OCI-LY3 (cell line): ENCODE measurements at regions not wholly inside any gene's neighbourhood (a gene's known extent, or its start where the extent isn't known, plus 50 kb on each side); places are given as distances from the start of the nearest gene placed in this dataset.

Source experiments
- H2AFZ ChIP-seq: fragments of 200-600, 300-600 bp; shearing (Covaris generic); 2 replicates; pipeline ENCODE4 v1.6.0; 2014; ENCODE audit warnings: antibody characterized with exemption, low read depth, low read length
- H3K27ac ChIP-seq: fragments of 200-600, 300-600 bp; sonication (generic); 2 replicates; pipeline ENCODE4 v1.5.1; 2014; ENCODE audit warnings: mild to moderate bottlenecking, low read length, moderate library complexity, mixed read lengths
- H3K27me3 ChIP-seq: fragments of 200-600, 300-600 bp; sonication (generic); 2 replicates; pipeline ENCODE4 v1.6.1; 2014; ENCODE audit warnings: low read depth, low read length, mixed read lengths
- H3K36me3 ChIP-seq: fragments of 200-600, 300-600 bp; sonication (generic); replicated peaks from 2 replicates; pipeline ENCODE3; 2014; ENCODE audit warnings: low read depth, low read length, mixed read lengths
- H3K4me1 ChIP-seq: fragments of 300-600, 200-600 bp; sonication (generic); 2 replicates; pipeline ENCODE4 v1.6.1; 2014; ENCODE audit warnings: low read length, mixed read lengths
- H3K4me2 ChIP-seq: fragments of 200-600, 300-600 bp; sonication (generic); 2 replicates; pipeline ENCODE4 v1.6.1; 2014; ENCODE audit warnings: low read length, mixed read lengths
- H3K4me3 ChIP-seq: fragments of 300-600, 200-600 bp; sonication (generic); 2 replicates; pipeline ENCODE4 v1.5.1; 2014; ENCODE audit warnings: antibody characterized with exemption, mild to moderate bottlenecking, low read length, moderate library complexity
- H3K79me2 ChIP-seq: fragments of 300-600, 200-600 bp; shearing (Covaris generic); 2 replicates; pipeline ENCODE4 v1.6.1; 2014; ENCODE audit warnings: mild to moderate bottlenecking, low read length, mixed read lengths
- H3K9ac ChIP-seq: fragments of 300-600, 200-600 bp; shearing (Covaris generic); 2 replicates; pipeline ENCODE4 v1.6.0; 2014; ENCODE audit warnings: mild to moderate bottlenecking, low read length, moderate library complexity
- H3K9me3 ChIP-seq: fragments of 200-600, 300-600 bp; shearing (Covaris generic); 2 replicates; pipeline ENCODE4 v1.6.1; 2014; ENCODE audit warnings: low read length, mixed read lengths; ENCODE audit not compliant: insufficient read depth
- H4K20me1 ChIP-seq: fragments of 200-600, 300-600 bp; sonication (generic); 2 replicates; pipeline ENCODE4 v1.6.1; 2016; ENCODE audit warnings: low read length, mixed read lengths; ENCODE audit not compliant: insufficient read depth
- CTCF ChIP-seq: fragments of 200-600, 300-600 bp; sonication (generic); IDR thresholded peaks from 2 replicates; pipeline ENCODE4 v1.5.1; 2014; ENCODE audit warnings: antibody characterized with exemption, low read length, low read depth
- EZH2phosphoT487 ChIP-seq: fragments of 200-600 bp; shearing (Covaris generic); IDR thresholded peaks from 2 replicates; pipeline ENCODE4 v1.6.1; 2018; ENCODE audit warnings: antibody characterized with exemption, mixed run types, low read depth

- peaks cover 2% of the 10 kb centered on the region for H3K36me3 ChIP-seq
- peak overlapping the region; percentile 68 for H3K4me2 ChIP-seq
- H3K27me3 ChIP-seq: peaks cover 34% of the 10 kb centered on the region
- no peak overlapping the region for H2AFZ ChIP-seq
- TF ChIP-seq CTCF: no peak
- TF ChIP-seq EZH2phosphoT487: no peak
- H3K27ac ChIP-seq: no peak overlapping the region
- H3K9me3 ChIP-seq: peaks cover 4% of the 10 kb centered on the region; the same call in 1 of the 2 replicates
- no peak overlapping the region for H3K9ac ChIP-seq
- H3K79me2 ChIP-seq: no peaks in the 10 kb centered on the region
- H3K4me3 ChIP-seq: peak overlapping the region; percentile 45
- H4K20me1 ChIP-seq: no peaks in the 10 kb centered on the region
- peaks cover 25% of the 10 kb centered on the region for H3K4me1 ChIP-seq
Measured at GRCh38 chr3:193902607-193903511, 233.1 kb upstream of the HES1 start.

GRCh38 chr3:193903512-193903817, 232.5 kb upstream of the HES1 start:
- Histone ChIP-seq H2AFZ (0 out of 2 replicates have a peak overlapping the region, but pooled peaks have one; percentile 22), H4K20me1 (no peaks in the 10 kb centered on the region), H3K9me3 (peaks cover 11% of the 10 kb centered on the region), H3K79me2 (no peaks in the 10 kb centered on the region), H3K27ac (no peak overlapping the region), H3K4me3 (peak overlapping the region; percentile 45), H3K9ac (peak overlapping the region; percentile 7; the same call in 1 of the 2 replicates), H3K36me3 (peaks cover 8% of the 10 kb centered on the region), H3K27me3 (peaks cover 34% of the 10 kb centered on the region), H3K4me1 (peaks cover 25% of the 10 kb centered on the region), H3K4me2 (peak overlapping the region; percentile 68)
- TF ChIP-seq EZH2phosphoT487: no peak
- TF ChIP-seq CTCF: no peak

GRCh38 chr3:193903966-193904365, 232.0 kb upstream of the HES1 start:
- H3K27ac ChIP-seq: no peak overlapping the region
- H3K27me3 ChIP-seq: peaks cover 34% of the 10 kb centered on the region
- TF ChIP-seq EZH2phosphoT487 (no peak), CTCF (no peak)
- H4K20me1 ChIP-seq: no peaks in the 10 kb centered on the region
- peak overlapping the region; percentile 68 for H3K4me2 ChIP-seq
- peaks cover 30% of the 10 kb centered on the region for H3K4me1 ChIP-seq
- no peaks in the 10 kb centered on the region for H3K79me2 ChIP-seq
- H3K9ac ChIP-seq: peak overlapping the region; percentile 7; the same call in 1 of the 2 replicates
- peak overlapping the region; percentile 45 for H3K4me3 ChIP-seq
- H2AFZ ChIP-seq: 0 out of 2 replicates have a peak overlapping the region, but pooled peaks have one; percentile 22
- peaks cover 14% of the 10 kb centered on the region for H3K9me3 ChIP-seq
- H3K36me3 ChIP-seq: peaks cover 10% of the 10 kb centered on the region

GRCh38 chr3:193905541-193906396, 230.2 kb upstream of the HES1 start:
- Histone ChIP-seq H3K4me2 (no peak overlapping the region), H3K4me1 (peaks cover 47% of the 10 kb centered on the region), H3K79me2 (no peaks in the 10 kb centered on the region), H3K9ac (no peak overlapping the region), H3K9me3 (peaks cover 14% of the 10 kb centered on the region), H2AFZ (no peak overlapping the region), H3K27me3 (peaks cover 34% of the 10 kb centered on the region), H3K27ac (no peak overlapping the region), H3K4me3 (no peak overlapping the region), H3K36me3 (peaks cover 10% of the 10 kb centered on the region), H4K20me1 (no peaks in the 10 kb centered on the region)
- TF ChIP-seq EZH2phosphoT487 (no peak), CTCF (no peak)
